T-helper 2 cell treated with Interferon-gamma antibody and Interleukin-4, amounts not matched to agents 5 μg/mL and 100 μg/mL, for 36 hours (primary cell): ENCODE measurements at regions not wholly inside any gene's neighbourhood (a gene's known extent, or its start where the extent isn't known, plus 50 kb on each side); places are given as distances from the start of the nearest gene placed in this dataset.

ENCODE experiments used
- DNase-seq: peaks from one replicate; pipeline ENCODE4 v3.0.0; 2021; ENCODE audit warnings: low spot score
- H3K27ac Mint-ChIP-seq: one replicate; pipeline ENCODE4 v1.8.0; 2021; ENCODE audit warnings: mild to moderate bottlenecking, mixed read lengths
- H3K27me3 Mint-ChIP-seq: one replicate; pipeline ENCODE4 v1.8.0; 2021; ENCODE audit warnings: low read depth, mixed read lengths
- H3K36me3 Mint-ChIP-seq: one replicate; pipeline ENCODE4 v1.8.0; 2021; ENCODE audit warnings: low read depth, mixed read lengths
- H3K4me1 Mint-ChIP-seq: one replicate; pipeline ENCODE4 v1.8.0; 2021; ENCODE audit warnings: low read depth, mixed read lengths
- H3K4me3 Mint-ChIP-seq: one replicate; pipeline ENCODE4 v1.8.0; 2022; ENCODE audit warnings: mild to moderate bottlenecking, moderate library complexity, mixed read lengths
- H3K9me3 Mint-ChIP-seq: one replicate; pipeline ENCODE4 v1.8.0; 2021; ENCODE audit warnings: mixed read lengths

DNA sequence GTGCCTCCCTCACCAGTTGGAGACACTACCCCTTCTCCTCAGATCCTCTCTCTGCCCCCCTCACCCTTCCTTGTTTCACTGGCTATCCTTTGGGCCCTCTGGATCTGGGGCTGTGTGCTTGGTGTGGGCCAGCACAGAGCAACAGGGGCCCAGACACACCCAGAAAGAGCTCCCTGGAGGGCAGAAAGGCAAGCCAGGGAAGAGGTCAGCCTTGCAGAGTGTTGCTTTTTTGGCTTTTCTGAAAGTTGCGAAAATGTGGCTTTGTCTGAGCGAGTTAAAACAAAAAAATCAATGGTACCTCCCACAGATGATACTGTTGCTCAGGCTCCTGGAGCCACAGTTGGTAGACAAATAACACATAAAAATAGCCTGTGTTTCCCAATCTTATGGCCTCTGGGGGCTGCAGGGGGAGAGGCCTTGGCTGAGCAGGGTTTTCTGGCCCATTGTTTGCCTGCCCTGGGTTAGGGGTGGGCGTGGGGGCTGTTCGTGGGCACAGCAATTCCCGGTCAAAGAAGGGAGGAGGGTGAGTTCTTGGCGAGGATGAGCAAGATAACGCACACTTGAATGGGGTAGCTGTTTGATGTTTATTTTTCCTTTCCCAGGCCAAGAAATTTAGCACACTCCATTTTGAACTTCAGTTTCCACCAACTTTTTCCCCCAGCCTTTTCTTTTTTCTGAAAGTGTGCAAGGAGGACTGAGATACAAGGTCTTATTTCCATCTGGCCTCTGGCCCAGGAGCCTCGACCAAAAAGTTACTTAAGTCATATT is 167.0 kb upstream of the HAAO start:
- H3K27me3 Mint-ChIP-seq = peaks cover 17% of the 10 kb centered on the region
- H3K27ac Mint-ChIP-seq = no peak overlapping the region
- H3K36me3 Mint-ChIP-seq = no peaks in the 10 kb centered on the region
- peaks cover 9% of the 10 kb centered on the region for H3K4me1 Mint-ChIP-seq
- no peak overlapping the region for H3K4me3 Mint-ChIP-seq
- no peak for DNase-seq
- H3K9me3 Mint-ChIP-seq = no peaks in the 10 kb centered on the region

DNA sequence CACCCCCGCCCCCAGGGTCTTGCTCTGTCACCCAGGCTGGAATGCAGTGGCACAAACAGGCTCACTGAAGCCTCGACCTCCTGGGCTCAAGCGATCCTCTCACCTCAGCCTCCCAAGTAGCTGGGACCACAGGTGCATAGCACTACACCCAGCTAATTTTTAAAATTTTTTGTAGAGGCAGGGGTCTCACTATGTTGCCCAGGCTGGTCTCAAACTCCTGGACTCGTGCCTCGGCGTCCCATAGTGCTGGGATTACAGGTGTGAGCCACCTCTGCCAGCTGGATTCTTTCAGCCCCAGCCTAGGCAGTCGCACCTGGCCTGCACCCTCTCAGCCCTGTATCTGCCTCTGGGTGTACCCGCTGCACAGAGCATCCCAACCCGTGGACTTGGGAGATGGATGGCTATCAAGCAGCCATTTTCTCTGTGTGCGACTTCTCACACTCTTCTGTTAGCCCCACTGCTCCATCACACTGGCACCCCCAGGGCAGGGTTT is 166.4 kb upstream of the HAAO start:
- Mint-ChIP-seq H3K36me3 (no peaks in the 10 kb centered on the region), H3K4me1 (peaks cover 9% of the 10 kb centered on the region), H3K9me3 (no peaks in the 10 kb centered on the region), H3K27ac (no peak overlapping the region), H3K4me3 (no peak overlapping the region), H3K27me3 (peaks cover 17% of the 10 kb centered on the region)
- no peak for DNase-seq

DNA sequence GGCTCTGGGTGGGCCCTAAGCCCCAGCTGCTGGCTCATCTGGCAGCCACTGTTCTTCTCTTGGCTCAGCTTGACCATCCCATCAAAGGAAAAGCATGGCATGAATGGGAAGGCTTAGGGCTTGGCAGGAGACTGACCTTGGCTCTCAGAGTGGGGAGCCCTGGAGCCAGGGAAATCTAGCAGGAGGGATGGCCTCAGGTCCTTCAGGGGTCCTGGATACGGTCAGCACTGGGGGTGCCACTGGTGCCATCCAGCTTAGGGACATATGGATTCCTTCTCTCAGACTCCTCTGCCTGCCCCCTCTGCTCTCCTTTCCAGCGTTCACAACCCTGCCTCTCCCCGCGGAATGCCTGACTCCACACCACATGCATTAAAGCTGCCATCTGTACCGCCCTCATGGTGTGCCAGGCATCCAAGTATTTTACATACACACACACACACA is 165.5 kb upstream of the HAAO start:
- peaks cover 15% of the 10 kb centered on the region for H3K27me3 Mint-ChIP-seq
- no peak overlapping the region for H3K27ac Mint-ChIP-seq
- no peak for DNase-seq
- H3K9me3 Mint-ChIP-seq = no peaks in the 10 kb centered on the region
- H3K4me1 Mint-ChIP-seq = peaks cover 7% of the 10 kb centered on the region
- no peaks in the 10 kb centered on the region for H3K36me3 Mint-ChIP-seq
- H3K4me3 Mint-ChIP-seq = no peak overlapping the region

DNA sequence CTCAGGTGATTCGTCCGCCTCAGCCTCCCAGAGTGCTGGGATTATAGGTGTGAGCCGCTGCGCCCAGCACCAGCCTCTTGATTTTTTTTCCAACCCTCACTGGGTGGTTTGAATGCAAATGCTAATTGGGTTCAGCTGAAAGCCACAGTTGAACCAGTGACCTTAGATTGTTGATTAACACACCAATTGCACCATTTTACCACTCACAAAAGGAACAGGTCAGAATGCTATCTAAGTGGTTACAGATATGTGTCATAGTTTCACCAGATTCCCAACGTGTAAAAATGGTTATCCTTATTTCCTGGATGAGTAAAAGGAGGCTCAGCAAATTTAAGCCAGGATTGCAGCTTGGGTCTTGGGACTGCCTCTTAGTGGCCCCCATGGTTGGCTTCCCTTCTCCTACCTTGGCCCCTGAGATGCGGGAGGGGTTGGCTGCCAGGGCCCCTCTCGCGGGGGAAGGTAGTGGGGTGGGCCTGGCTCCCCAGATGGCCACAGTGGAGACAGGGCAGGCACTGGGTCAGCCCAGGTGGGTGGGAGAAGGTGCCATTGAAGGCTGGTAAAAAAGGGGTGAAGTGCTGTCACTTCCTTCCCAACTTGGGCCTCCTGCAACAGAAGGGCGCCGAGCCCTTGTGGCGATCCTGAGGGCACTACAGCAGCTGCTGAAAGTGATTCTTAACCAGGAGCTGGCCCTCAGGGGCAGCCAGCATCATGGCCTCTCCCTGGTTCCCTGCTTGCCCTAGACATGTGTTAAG is 164.9 kb upstream of the HAAO start:
- Mint-ChIP-seq H3K27me3 (peaks cover 11% of the 10 kb centered on the region), H3K36me3 (no peaks in the 10 kb centered on the region), H3K4me3 (no peak overlapping the region), H3K4me1 (peaks cover 3% of the 10 kb centered on the region), H3K27ac (no peak overlapping the region), H3K9me3 (no peaks in the 10 kb centered on the region)
- DNase-seq = no peak

DNA sequence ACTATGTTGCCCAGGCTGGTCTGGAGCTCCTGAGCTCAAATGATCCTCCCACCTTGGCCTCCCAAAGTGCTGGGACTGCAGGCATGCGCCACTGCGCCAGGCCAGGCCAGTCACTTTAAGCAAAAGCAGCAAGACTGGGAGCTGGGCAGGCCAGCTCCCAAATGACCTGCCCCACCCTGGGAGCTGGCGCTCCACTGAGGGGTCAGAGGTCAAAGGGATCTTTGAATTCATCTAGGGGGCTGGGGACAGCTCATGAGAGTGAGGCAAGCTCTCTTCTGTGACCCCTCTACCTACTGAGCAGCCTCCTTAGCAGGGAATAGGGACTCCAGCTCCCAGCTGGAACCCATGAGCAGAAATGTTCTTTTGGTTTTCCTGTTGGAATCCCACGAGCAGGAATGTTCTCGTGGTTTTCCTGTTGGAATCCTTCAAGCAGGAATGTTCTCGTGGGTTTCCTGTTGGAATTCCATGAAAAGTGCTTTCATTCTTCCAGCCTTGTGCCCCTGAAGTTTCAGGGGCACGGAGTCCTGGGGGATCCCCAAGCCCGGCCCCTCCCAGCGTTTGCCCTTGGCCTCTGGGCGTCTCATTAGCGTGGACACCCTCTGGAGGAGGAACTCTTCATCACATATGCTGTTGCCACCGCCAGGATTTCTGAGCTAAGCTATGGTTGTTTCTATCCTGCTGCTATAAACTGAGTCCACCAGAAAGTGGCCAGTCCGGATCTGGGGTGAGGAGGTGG is 162.0 kb upstream of the HAAO start:
- Mint-ChIP-seq H3K36me3 (no peaks in the 10 kb centered on the region), H3K9me3 (no peaks in the 10 kb centered on the region), H3K4me1 (peaks cover 2% of the 10 kb centered on the region), H3K27ac (no peak overlapping the region), H3K27me3 (no peaks in the 10 kb centered on the region), H3K4me3 (no peak overlapping the region)
- no peak for DNase-seq

DNA sequence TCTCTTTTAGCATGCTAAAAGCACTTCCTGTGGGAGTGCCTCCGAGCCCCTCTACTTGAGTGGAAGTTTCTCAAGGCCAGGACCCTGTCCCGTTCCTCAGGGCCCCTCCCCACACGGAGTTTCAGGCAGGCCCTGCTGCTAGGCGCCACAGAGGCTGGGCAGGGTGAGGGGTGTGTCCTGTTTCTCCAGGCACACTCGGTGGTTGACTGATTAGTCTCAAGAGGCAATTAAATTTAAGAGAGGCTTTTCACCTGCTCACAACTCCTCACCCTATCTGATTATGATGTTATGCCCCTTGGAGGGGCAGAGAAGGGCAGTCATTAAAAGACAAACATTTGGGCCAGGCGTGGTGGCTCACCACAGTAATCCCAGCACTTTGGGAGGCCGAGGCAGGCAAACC is 160.8 kb upstream of the HAAO start:
- no peak for DNase-seq
- H3K27ac Mint-ChIP-seq = no peak overlapping the region
- H3K36me3 Mint-ChIP-seq = no peaks in the 10 kb centered on the region
- H3K4me1 Mint-ChIP-seq = peaks cover 2% of the 10 kb centered on the region
- H3K9me3 Mint-ChIP-seq = no peaks in the 10 kb centered on the region
- no peaks in the 10 kb centered on the region for H3K27me3 Mint-ChIP-seq
- no peak overlapping the region for H3K4me3 Mint-ChIP-seq

DNA sequence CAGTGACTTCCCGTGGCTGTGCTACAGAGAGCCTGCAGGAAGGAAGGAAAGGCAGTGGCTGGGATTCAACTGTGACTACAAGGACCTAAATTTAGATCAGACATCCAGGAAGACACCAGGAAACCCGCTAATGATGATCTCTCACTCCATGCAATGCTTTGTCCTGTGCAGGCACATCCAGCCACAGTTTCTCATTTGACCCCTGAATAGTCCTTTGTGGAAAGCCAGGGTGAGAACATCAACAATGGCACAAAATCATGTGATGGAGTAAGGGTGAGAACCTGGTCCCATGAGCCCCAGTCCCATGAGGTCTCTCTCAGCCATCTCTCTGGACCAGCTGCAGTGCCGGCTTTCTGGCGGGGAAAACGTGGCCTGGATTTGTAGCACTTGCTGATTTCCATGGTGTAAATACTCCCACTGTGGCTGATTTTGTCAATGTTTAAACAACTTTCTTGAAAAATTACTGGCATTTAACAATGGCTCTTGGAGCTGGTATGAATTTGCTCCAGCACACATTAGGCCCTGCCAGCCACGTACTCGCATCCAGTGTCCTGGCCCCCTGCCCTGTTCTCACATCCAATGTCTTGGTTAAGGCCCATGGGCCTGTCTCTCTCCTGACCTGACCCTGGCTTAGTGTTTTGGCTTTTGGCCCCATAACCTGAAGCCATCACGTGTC is 159.0 kb upstream of the HAAO start:
- H3K27ac Mint-ChIP-seq = no peak overlapping the region
- no peaks in the 10 kb centered on the region for H3K36me3 Mint-ChIP-seq
- no peaks in the 10 kb centered on the region for H3K27me3 Mint-ChIP-seq

DNA sequence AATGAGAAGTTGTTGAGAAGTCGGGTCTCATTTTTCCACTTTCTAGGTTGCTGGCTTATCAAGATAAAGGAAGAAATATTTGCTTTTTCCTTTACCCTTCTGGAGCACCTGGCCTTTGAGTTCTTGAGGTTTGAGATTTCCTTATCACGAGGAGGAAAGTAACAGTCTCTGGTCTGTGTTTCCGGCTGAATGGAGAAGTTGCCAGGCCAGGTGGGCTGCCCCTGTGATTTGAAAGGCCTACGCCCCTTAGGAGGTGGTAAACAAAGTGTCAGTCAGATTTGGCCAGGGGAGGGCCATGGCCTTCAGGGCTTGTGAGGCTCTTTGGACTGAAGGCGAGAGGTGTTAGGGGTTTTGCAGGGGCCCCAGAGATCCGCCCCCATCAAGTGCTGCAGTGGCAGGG is 156.7 kb upstream of the HAAO start:
- Mint-ChIP-seq H3K4me3 (no peak overlapping the region), H3K36me3 (no peaks in the 10 kb centered on the region), H3K27ac (no peak overlapping the region), H3K4me1 (peaks cover 5% of the 10 kb centered on the region), H3K27me3 (no peaks in the 10 kb centered on the region), H3K9me3 (no peaks in the 10 kb centered on the region)
- DNase-seq = no peak

More for the DNA sequence above, 159.0 kb upstream of the HAAO start:
- H3K4me1 Mint-ChIP-seq = peaks cover 5% of the 10 kb centered on the region
- DNase-seq = no peak
- H3K4me3 Mint-ChIP-seq = no peak overlapping the region
- no peaks in the 10 kb centered on the region for H3K9me3 Mint-ChIP-seq

DNA sequence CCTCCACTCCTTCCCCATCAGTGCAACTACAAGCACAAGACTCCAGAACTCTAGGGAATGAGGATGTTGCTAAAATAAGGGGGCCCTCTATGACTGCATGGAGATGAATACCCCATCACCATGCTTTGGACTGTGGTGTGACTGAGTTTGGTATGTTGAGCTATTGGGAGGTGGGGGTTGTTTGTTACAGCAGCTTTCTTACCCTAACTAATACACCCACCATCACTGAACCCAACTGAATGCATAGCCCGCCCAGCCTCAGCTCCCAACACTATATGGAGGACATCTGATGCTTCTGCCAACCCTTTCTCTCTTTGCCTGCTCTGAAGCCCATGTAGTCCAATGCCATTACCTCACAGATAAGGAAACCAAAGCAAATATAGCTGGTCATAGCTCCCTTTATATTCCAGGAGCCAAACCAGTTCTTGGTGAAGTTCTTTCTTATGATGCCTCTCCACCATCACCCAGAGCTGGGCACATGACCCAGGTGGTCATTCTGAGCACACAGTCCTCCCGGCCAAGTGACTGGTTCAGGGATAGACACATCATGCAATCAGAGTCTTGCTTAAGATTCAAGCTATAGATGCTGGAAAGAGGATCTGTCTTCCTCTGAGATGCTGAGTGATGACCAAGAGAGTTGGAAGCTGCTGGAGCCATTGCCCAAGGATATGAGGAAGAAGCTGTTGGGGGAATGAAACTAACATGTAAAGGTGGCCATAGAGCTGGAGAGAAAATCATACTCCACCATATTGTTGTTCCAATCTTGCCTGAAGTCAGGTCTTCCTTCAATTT is 155.6 kb upstream of the HAAO start:
- H3K4me1 Mint-ChIP-seq = peaks cover 5% of the 10 kb centered on the region
- H3K4me3 Mint-ChIP-seq = no peak overlapping the region
- H3K27ac Mint-ChIP-seq = no peak overlapping the region
- no peaks in the 10 kb centered on the region for H3K27me3 Mint-ChIP-seq
- DNase-seq = no peak
- H3K36me3 Mint-ChIP-seq = no peaks in the 10 kb centered on the region
- H3K9me3 Mint-ChIP-seq = no peaks in the 10 kb centered on the region

DNA sequence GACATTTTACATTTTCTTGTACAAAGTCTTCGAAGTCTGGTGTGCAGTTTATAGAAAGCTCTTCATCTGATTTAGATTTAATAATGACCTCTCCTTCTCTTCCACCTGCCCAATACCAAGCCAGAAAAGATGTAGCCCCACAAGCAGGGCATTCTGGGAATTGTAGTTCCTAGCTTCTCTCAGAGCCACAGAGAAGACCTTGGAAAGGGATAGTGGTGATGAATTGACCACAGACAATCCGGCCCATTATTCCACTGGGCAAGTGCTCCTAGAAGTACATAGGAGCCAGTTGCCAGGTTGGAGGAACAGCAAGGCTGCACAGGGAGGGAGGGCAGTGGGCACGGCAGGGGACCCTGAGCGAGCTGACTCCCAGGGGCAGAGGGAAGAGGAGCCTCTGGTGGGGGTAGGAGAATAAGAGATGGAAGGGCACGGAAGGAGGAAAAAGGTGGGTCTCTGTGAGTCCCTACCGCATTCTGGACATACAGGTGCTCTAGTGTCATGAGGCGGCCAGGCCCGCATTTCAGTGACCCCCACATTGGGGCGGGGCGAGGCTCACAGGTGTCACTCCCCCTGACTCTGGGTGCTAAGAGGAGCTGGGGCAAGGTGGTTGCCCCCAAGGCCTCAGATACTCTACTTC is 152.5 kb upstream of the HAAO start:
- peaks cover 2% of the 10 kb centered on the region for H3K27me3 Mint-ChIP-seq
- H3K9me3 Mint-ChIP-seq = no peaks in the 10 kb centered on the region
- DNase-seq = no peak
- no peaks in the 10 kb centered on the region for H3K36me3 Mint-ChIP-seq
- H3K27ac Mint-ChIP-seq = no peak overlapping the region
- peaks cover 3% of the 10 kb centered on the region for H3K4me1 Mint-ChIP-seq
- no peak overlapping the region for H3K4me3 Mint-ChIP-seq

DNA sequence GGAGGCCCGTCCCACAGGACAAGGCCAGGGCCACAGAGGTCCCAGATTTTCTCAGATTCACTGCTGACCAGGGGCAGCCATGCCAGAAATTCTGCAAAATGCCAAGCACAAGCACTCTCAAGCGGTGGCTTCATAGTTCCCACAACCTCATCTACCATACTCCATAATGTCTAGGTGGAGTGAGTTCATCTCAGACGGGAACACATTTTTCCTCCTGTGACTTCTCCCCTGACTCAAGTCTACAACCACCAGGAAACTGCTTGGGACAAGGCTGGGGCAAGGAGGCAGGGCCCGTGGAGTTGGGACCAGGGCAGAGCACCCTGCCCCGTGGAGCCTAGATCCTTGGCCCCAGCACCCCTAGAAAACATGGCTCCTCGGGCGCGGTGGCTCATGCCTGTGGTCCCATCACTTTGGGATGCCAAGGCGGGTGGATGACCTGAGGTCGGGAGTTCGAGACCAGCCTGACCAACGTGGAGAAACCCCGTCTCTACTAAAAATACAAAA is 150.7 kb upstream of the HAAO start:
- H3K27ac Mint-ChIP-seq = no peak overlapping the region
- no peak for DNase-seq
- H3K9me3 Mint-ChIP-seq = no peaks in the 10 kb centered on the region
- peaks cover 2% of the 10 kb centered on the region for H3K27me3 Mint-ChIP-seq
- H3K36me3 Mint-ChIP-seq = no peaks in the 10 kb centered on the region
- H3K4me1 Mint-ChIP-seq = peaks cover 3% of the 10 kb centered on the region
- H3K4me3 Mint-ChIP-seq = no peak overlapping the region

DNA sequence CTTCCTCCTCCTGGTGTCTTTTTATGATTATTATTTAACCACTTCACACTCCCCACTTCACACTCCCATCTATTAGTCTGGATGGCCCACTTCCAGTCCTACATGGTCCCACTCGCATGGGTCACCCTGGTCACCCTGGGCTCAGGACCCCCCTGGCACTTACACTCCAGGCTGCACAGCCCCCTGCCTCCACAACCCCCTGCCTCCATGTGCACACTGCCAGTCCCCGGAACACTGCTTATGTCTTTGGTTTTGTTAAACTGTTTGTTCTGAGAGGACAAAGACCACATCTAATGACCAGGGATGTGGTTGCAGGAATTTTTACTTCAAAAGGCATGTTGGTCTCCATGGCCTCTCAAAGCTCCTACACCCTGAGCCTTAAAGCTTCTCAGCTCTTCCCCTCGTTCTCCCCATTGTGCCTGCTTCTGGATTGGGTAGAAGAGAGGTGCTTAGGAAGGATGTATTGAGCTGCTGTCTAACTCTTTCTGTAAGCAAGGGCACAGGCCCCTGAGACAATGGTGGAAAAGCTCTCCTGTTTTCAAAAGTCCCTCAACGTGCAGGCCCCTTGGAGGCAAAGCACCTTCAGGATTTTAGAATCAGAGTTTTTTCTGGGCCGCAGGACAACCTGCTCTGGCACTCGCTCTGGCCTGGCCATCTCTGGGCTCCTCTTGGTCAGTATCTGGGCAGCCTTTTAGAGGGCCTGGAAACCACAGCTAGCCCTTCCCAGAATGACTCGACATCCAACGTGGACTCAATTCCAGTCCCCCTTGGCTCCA is 150.0 kb upstream of the HAAO start:
- Mint-ChIP-seq H3K4me3 (no peak overlapping the region), H3K9me3 (no peaks in the 10 kb centered on the region), H3K4me1 (peaks cover 3% of the 10 kb centered on the region), H3K36me3 (no peaks in the 10 kb centered on the region), H3K27me3 (peaks cover 2% of the 10 kb centered on the region), H3K27ac (no peak overlapping the region)
- no peak for DNase-seq
